ENCODE measurements at regions not wholly inside any gene's neighbourhood (a gene's known extent, or its start where the extent isn't known, plus 50 kb on each side); places are given as distances from the start of the nearest gene placed in this dataset.

- TF ChIP-seq POLR2A (IDR thresholded peaks at IDR 0.05) = no peak
- TF ChIP-seq, protein P1, sequence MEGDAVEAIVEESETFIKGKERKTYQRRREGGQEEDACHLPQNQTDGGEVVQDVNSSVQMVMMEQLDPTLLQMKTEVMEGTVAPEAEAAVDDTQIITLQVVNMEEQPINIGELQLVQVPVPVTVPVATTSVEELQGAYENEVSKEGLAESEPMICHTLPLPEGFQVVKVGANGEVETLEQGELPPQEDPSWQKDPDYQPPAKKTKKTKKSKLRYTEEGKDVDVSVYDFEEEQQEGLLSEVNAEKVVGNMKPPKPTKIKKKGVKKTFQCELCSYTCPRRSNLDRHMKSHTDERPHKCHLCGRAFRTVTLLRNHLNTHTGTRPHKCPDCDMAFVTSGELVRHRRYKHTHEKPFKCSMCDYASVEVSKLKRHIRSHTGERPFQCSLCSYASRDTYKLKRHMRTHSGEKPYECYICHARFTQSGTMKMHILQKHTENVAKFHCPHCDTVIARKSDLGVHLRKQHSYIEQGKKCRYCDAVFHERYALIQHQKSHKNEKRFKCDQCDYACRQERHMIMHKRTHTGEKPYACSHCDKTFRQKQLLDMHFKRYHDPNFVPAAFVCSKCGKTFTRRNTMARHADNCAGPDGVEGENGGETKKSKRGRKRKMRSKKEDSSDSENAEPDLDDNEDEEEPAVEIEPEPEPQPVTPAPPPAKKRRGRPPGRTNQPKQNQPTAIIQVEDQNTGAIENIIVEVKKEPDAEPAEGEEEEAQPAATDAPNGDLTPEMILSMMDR (IDR thresholded peaks at IDR 0.05) = no peak
- no peak for TF ChIP-seq POLR2AphosphoS5 (IDR thresholded peaks at IDR 0.05; ENCODE audit: insufficient read depth in 1 of 2, low read depth in 1 of 2)
Observed at GRCh38 chr7:15784694-15785030, 98.2 kb upstream of the MEOX2 start.

Data from vagina (tissue), 2 donors.